SJCRH30 (cell line): ENCODE measurements at regions not wholly inside any gene's neighbourhood (a gene's known extent, or its start where the extent isn't known, plus 50 kb on each side); places are given as distances from the start of the nearest gene placed in this dataset.
"Not testable (repeated sequence)": the region's sequence is repeated elsewhere in the genome, so short reads cannot be mapped to it uniquely, and the experiment has no call there.

ENCODE experiments used
- DNase-seq, 2 experiments: peaks; one replicate each; pipeline ENCODE4 v3.0.0-alpha.2; 2015 to 2020
- H3K27ac ChIP-seq: fragments of 250-450 bp; sonication (Bioruptor Pico); 2 replicates; pipeline ENCODE4 v1.5.1; 2020; ENCODE audit warnings: mild to moderate bottlenecking, moderate library complexity
- H3K27me3 ChIP-seq: fragments of 250-450 bp; sonication (Bioruptor Pico); 2 replicates; pipeline ENCODE4 v1.5.1; 2020; ENCODE audit warnings: mild to moderate bottlenecking, moderate library complexity
- H3K36me3 ChIP-seq: fragments of 250-450 bp; sonication (Bioruptor Pico); 2 replicates; pipeline ENCODE4 v1.5.1; 2020; ENCODE audit warnings: mild to moderate bottlenecking, moderate library complexity
- H3K4me1 ChIP-seq: fragments of 250-450 bp; sonication (Bioruptor Pico); 2 replicates; pipeline ENCODE4 v1.5.1; 2020; ENCODE audit warnings: mild to moderate bottlenecking, moderate library complexity
- H3K4me3 ChIP-seq: fragments of 250-450 bp; sonication (Bioruptor Pico); 2 replicates; pipeline ENCODE4 v1.5.1; 2020; ENCODE audit warnings: mild to moderate bottlenecking, moderate library complexity
- H3K9me3 ChIP-seq: fragments of 250-450 bp; sonication (Bioruptor Pico); replicated peaks from 2 replicates; pipeline ENCODE4 v1.5.1; 2020; ENCODE audit warnings: mild to moderate bottlenecking, moderate library complexity

DNA sequence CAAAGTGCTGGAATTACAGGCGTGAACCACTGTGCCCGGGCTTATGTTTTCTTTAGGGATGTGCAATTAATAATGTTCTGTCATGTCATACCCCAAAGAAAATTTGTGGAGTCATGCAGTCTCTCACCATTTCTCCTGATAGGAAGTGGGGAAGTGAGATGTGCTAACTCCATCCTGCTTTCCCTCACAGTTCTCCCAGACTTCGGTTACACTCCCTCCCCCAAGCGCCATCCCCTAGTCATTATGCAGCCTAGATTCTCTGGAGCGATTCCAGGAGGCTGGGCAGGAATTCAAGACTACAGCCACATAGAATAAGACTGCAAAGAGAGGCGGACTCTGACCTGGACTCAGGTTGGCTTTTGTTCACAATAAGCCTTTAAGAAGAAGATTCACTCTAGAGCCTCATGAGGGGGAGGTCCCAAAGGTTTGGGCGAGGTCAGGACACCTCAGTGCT, 271.4 kb downstream of the ALDH8A1 start:
- H3K9me3 ChIP-seq, result no peaks in the 10 kb centered on the region
- peak in 1 of 2 experiments; percentile 4 for DNase-seq
- H3K27me3 ChIP-seq, result no peaks in the 10 kb centered on the region
- no peaks in the 10 kb centered on the region for H3K36me3 ChIP-seq
- no peak overlapping the region for H3K4me3 ChIP-seq
- H3K27ac ChIP-seq, result no peak overlapping the region
- no peaks in the 10 kb centered on the region for H3K4me1 ChIP-seq

- Histone ChIP-seq H3K4me3 (no peak overlapping the region), H3K4me1 (no peaks in the 10 kb centered on the region), H3K9me3 (no peaks in the 10 kb centered on the region), H3K36me3 (no peaks in the 10 kb centered on the region), H3K27me3 (no peaks in the 10 kb centered on the region), H3K27ac (no peak overlapping the region)
- no peak for DNase-seq
Measured at GRCh38 chr6:134676307-134677281, 273.3 kb downstream of the ALDH8A1 start.

- Histone ChIP-seq H3K27me3 (no peaks in the 10 kb centered on the region), H3K27ac (no peak overlapping the region), H3K9me3 (no peaks in the 10 kb centered on the region), H3K4me1 (no peaks in the 10 kb centered on the region), H3K4me3 (no peak overlapping the region), H3K36me3 (no peaks in the 10 kb centered on the region)
- no peak for DNase-seq
Measured at GRCh38 chr6:134675110-134676054, 274.5 kb downstream of the ALDH8A1 start.

DNA sequence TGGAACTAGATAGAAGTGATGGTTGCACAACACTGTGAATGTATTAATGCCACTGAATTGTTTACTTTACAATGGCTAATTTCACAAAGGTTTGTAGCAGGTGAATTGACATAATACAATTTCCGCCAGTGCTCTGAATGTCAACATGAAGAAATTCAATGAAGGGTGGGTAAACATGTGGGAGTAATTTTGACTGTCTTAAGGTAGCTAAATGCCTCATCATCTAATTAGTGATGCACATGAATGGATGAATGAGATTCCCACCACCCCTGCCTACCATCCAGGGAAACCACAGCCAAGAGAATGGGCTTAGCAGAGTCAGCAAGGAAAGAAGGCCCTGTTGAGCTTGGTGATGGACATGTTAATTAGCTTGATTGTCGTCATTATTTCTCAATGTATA, 275.3 kb downstream of the ALDH8A1 start:
- H3K9me3 ChIP-seq, result no peaks in the 10 kb centered on the region
- no peak for DNase-seq
- H3K27ac ChIP-seq, result no peak overlapping the region
- H3K4me3 ChIP-seq, result no peak overlapping the region
- H3K27me3 ChIP-seq, result no peaks in the 10 kb centered on the region
- H3K36me3 ChIP-seq, result no peaks in the 10 kb centered on the region
- no peaks in the 10 kb centered on the region for H3K4me1 ChIP-seq

GRCh38 chr6:134669485-134669884, 280.4 kb downstream of the ALDH8A1 start:
- no peaks in the 10 kb centered on the region for H3K9me3 ChIP-seq
- no peaks in the 10 kb centered on the region for H3K27me3 ChIP-seq
- H3K4me3 ChIP-seq, result no peak overlapping the region
- H3K27ac ChIP-seq, result no peak overlapping the region
- no peak for DNase-seq
- H3K4me1 ChIP-seq, result no peaks in the 10 kb centered on the region
- no peaks in the 10 kb centered on the region for H3K36me3 ChIP-seq

DNA sequence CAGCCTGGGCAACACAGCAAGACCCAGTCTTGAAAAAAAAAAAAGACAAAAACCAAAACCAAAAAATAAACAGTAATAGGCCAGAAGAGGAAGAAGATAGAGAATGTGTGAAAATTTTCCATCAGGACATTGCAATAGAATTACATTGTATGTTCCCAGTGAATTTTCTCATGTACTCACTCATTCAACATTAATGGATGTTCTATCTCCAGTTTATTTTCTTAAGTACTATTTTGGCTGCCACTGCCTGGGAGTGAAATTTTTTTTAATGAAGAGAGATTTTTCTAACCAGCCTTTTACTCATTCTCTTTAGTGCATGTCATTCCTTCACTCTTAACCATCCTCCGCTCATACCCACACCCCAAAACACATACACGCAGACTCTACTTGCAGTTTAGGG, 282.8 kb downstream of the ALDH8A1 start:
- H3K9me3 ChIP-seq, result no peaks in the 10 kb centered on the region
- no peaks in the 10 kb centered on the region for H3K36me3 ChIP-seq
- no peak overlapping the region for H3K4me3 ChIP-seq
- no peak overlapping the region for H3K27ac ChIP-seq
- DNase-seq, result no peak
- no peaks in the 10 kb centered on the region for H3K4me1 ChIP-seq
- H3K27me3 ChIP-seq, result no peaks in the 10 kb centered on the region

GRCh38 chr6:134666125-134666524, 283.8 kb downstream of the ALDH8A1 start:
- H3K4me1 ChIP-seq, result no peaks in the 10 kb centered on the region
- no peak for DNase-seq
- no peaks in the 10 kb centered on the region for H3K9me3 ChIP-seq
- no peak overlapping the region for H3K27ac ChIP-seq
- no peak overlapping the region for H3K4me3 ChIP-seq
- H3K27me3 ChIP-seq, result no peaks in the 10 kb centered on the region
- no peaks in the 10 kb centered on the region for H3K36me3 ChIP-seq

DNA sequence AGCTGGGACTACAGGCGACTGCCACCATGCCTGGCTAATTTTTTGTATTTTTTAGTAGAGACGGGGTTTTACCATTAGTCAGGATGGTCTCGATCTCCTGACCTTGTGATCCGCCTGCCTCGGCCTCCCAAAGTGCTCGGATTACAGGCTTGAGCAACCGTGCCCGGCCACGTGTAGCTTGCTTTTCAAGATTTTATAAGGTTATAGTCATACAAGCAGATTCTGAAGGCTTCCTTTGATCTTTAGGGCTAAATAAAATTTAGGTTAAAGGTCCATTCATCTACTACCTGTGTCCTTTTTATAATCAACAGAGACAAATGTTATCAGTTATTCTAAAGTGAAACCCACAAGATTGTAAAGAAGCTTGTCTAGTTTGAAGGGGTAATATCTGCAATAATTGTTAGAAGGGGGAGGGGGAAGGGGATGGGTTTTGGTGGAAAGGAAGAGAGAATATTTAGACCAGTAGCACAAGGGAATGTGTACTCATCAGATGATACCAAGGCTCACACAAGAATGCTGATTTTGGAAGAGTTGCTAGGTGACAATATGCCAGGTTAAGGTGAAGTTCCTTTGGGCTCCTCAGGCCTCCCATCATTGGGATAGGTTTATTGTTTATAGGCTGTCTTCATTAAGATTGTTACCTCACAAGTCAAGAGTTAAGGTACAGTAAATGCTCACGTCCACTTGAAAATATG, 284.7 kb downstream of the ALDH8A1 start:
- no peak overlapping the region for H3K27ac ChIP-seq
- H3K27me3 ChIP-seq, result no peaks in the 10 kb centered on the region
- DNase-seq, result no peak
- no peaks in the 10 kb centered on the region for H3K36me3 ChIP-seq
- H3K4me3 ChIP-seq, result no peak overlapping the region
- H3K9me3 ChIP-seq, result no peaks in the 10 kb centered on the region
- no peaks in the 10 kb centered on the region for H3K4me1 ChIP-seq

DNA sequence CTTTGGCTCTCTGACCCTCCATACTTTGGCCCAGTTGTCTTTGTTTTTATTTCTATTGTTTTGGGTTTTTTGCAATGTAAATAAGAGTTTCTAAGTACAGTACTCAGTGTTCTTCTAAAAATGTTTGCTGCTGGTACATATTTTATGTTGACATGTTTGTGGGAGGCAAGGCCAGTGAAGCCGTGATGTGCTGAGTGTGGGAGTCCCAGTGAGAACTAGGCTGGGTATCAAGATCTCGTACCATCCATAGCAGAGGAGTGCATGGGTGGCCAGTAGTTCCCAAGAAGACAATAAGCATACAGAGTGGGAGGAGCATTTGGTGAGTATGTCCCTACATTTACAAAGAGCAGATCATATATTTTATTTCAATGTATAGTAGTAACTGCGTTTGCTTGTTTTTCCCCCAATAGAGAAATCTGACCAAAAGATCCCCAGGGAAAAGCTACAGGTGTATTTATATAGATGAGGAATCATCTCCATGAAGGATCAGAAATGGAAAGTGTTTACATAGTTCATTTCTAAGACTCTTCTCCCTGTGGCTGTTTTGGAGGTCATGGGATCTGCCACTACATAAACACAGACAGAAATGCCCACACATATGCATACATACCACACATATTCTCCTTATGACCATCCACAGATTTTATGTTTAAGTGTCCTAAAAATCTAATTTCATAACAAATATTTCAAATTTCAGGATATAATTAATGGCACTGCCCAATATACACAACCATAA, 285.9 kb downstream of the ALDH8A1 start:
- H3K9me3 ChIP-seq, result no peaks in the 10 kb centered on the region
- H3K4me1 ChIP-seq, result no peaks in the 10 kb centered on the region
- H3K36me3 ChIP-seq, result no peaks in the 10 kb centered on the region
- H3K4me3 ChIP-seq, result no peak overlapping the region
- H3K27ac ChIP-seq, result no peak overlapping the region
- no peaks in the 10 kb centered on the region for H3K27me3 ChIP-seq
- no peak for DNase-seq

DNA sequence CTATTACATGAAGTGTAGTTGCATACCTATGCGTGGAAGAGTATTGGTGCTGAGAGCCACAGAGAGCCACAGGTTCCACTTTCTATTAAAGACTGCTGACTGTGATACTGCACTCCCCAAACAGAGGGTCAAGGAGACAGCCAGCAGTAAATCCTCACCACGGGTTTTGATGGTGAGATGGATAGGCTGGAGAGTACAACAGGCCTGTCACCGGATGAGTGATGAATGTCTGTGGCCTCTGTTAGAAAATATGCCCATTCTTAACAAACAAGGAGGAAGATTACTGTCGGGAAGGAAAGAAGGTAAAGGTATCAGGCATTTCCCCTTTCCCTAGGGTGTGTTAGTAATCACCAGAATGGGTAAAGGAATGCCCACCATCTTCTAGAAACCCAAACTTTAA, 286.5 kb downstream of the ALDH8A1 start:
- Histone ChIP-seq H3K27ac (no peak overlapping the region), H3K36me3 (no peaks in the 10 kb centered on the region), H3K27me3 (no peaks in the 10 kb centered on the region), H3K4me1 (no peaks in the 10 kb centered on the region), H3K4me3 (no peak overlapping the region), H3K9me3 (no peaks in the 10 kb centered on the region)
- DNase-seq, result no peak

- Histone ChIP-seq H3K9me3 (no peaks in the 10 kb centered on the region), H3K4me3 (no peak overlapping the region), H3K27me3 (no peaks in the 10 kb centered on the region), H3K36me3 (no peaks in the 10 kb centered on the region), H3K4me1 (no peaks in the 10 kb centered on the region), H3K27ac (no peak overlapping the region)
- no peak for DNase-seq
Measured at GRCh38 chr6:134662077-134662700, 287.7 kb downstream of the ALDH8A1 start.

- H3K27ac ChIP-seq, H3K27me3 ChIP-seq, DNase-seq, H3K9me3 ChIP-seq, H3K36me3 ChIP-seq, H3K4me1 ChIP-seq, H3K4me3 ChIP-seq: not testable (repeated sequence)
Measured at GRCh38 chr6:134659885-134660284, 290.0 kb downstream of the ALDH8A1 start.

- DNase-seq, result no peak
- H3K4me1 ChIP-seq, result no peaks in the 10 kb centered on the region
- no peak overlapping the region for H3K4me3 ChIP-seq
Measured at GRCh38 chr6:134658596-134658995, 291.3 kb downstream of the ALDH8A1 start.

More at GRCh38 chr6:134658596-134658995, 291.3 kb downstream of the ALDH8A1 start:
- H3K27ac ChIP-seq, result no peak overlapping the region
- H3K9me3 ChIP-seq, result no peaks in the 10 kb centered on the region
- H3K36me3 ChIP-seq, result no peaks in the 10 kb centered on the region
- no peaks in the 10 kb centered on the region for H3K27me3 ChIP-seq
